HEK293 (cell line): ENCODE measurements at regions not wholly inside any gene's neighbourhood (a gene's known extent, or its start where the extent isn't known, plus 50 kb on each side); places are given as distances from the start of the nearest gene placed in this dataset.

Experiments used
- CTCF ChIA-PET: fragments of 350-600 bp; formaldehyde crosslinking; extraction: SDS; loops from one replicate; lab custom pipeline; 2021; ENCODE audit warnings: antibody characterized with exemption; lab: Yijun Ruan, JAX
- POLR2A ChIA-PET: fragments of 300-600 bp; formaldehyde crosslinking; extraction: SDS; loops from one replicate; lab custom pipeline; 2020; ENCODE audit warnings: antibody characterized with exemption, inconsistent platforms; lab: Yijun Ruan, JAX
- H3K27ac ChIP-seq: fragments of 200-500 bp; sonication (Bioruptor generic); 2 replicates; pipeline ENCODE4 v1.5.1; 2014; ENCODE audit warnings: low read depth, low read length, control low read depth, inconsistent platforms; ENCODE audit errors: extremely low read depth
- H3K36me3 ChIP-seq, 2 experiments: fragments of 200-500 bp in 1 of 2; sonication (Bioruptor generic) in 1 of 2; 1 replicate in 1 of 2; 2 replicates in 1 of 2; pipeline ENCODE4 v1.5.1; 2014 to 2017; ENCODE audit warnings: inconsistent platforms in 2 of 2, low read length in 2 of 2; ENCODE audit not compliant: control insufficient read depth in 2 of 2, insufficient read depth in 1 of 2
- H3K4me1 ChIP-seq: fragments of 200-500 bp; sonication (Bioruptor generic); 2 replicates; pipeline ENCODE4 v1.5.1; 2014; ENCODE audit warnings: mild to moderate bottlenecking, low read length, inconsistent platforms; ENCODE audit not compliant: control insufficient read depth, insufficient read depth
- H3K4me3 ChIP-seq: 2 replicates; pipeline ENCODE4 v1.5.1; 2011; ENCODE audit warnings: low read depth, mild to moderate bottlenecking, control low read depth, low read length, moderate library complexity
- H3K9me3 ChIP-seq: fragments of 200-500 bp; sonication (Bioruptor generic); 2 replicates; pipeline ENCODE4 v1.5.1; 2014; ENCODE audit warnings: low read depth, low read length, inconsistent platforms; ENCODE audit not compliant: control insufficient read depth, insufficient read depth
- MEIS1 ChIP-seq: sonication (generic); formaldehyde crosslinking; IDR thresholded peaks from 2 replicates; pipeline ENCODE4 v1.8.1; 2022; ENCODE audit warnings: missing genetic modification reagents, mild to moderate bottlenecking, borderline replicate concordance
- MZF1 ChIP-seq: fragments of 450-650 bp; formaldehyde crosslinking; IDR thresholded peaks from 2 replicates; pipeline ENCODE4 v1.5.1; 2017; ENCODE audit warnings: missing biosample characterization, missing genetic modification characterization, borderline replicate concordance
- PBX3 ChIP-seq: sonication (generic); formaldehyde crosslinking; IDR thresholded peaks from 2 replicates; pipeline ENCODE4 v1.8.1; 2022; ENCODE audit warnings: mild to moderate bottlenecking, moderate library complexity, missing genetic modification reagents
- RBAK ChIP-seq: fragments of 450-650 bp; formaldehyde crosslinking; IDR thresholded peaks from 2 replicates; pipeline ENCODE4 v1.5.1; 2016; ENCODE audit warnings: missing biosample characterization, missing genetic modification characterization
- YY2 ChIP-seq: fragments of 450-650 bp; formaldehyde crosslinking; IDR thresholded peaks from 2 replicates; pipeline ENCODE4 v1.5.1; 2016; ENCODE audit warnings: missing biosample characterization, missing genetic modification characterization
- ZFP3 ChIP-seq: fragments of 450-650 bp; formaldehyde crosslinking; IDR thresholded peaks from 2 replicates; pipeline ENCODE4 v1.5.1; 2016; ENCODE audit warnings: low read depth, missing biosample characterization, missing genetic modification characterization
- ZIC2 ChIP-seq: fragments of 450-650 bp; formaldehyde crosslinking; IDR thresholded peaks from 2 replicates; pipeline ENCODE4 v1.5.1; 2016; ENCODE audit warnings: missing biosample characterization, missing genetic modification characterization
- ZNF121 ChIP-seq: fragments of 450-650 bp; formaldehyde crosslinking; IDR thresholded peaks from 2 replicates; pipeline ENCODE4 v1.5.1; 2016; ENCODE audit warnings: missing biosample characterization, missing genetic modification characterization
- ZNF18 ChIP-seq: fragments of 450-650 bp; formaldehyde crosslinking; IDR thresholded peaks from 2 replicates; pipeline ENCODE4 v1.5.1; 2016; ENCODE audit warnings: missing biosample characterization, missing genetic modification characterization
- ZNF280C ChIP-seq: fragments of 450-650 bp; formaldehyde crosslinking; IDR thresholded peaks from 2 replicates; pipeline ENCODE4 v1.5.1; 2016; ENCODE audit warnings: missing biosample characterization, missing genetic modification characterization
- ZNF335 ChIP-seq: fragments of 450-650 bp; formaldehyde crosslinking; conservative IDR thresholded peaks from 2 replicates; pipeline ENCODE4 v1.5.1; 2016; ENCODE audit warnings: missing biosample characterization, missing genetic modification characterization
- ZNF341 ChIP-seq: fragments of 450-650 bp; formaldehyde crosslinking; IDR thresholded peaks from 2 replicates; pipeline ENCODE4; 2016; ENCODE audit warnings: low read depth, missing biosample characterization, missing genetic modification characterization
- ZNF37A ChIP-seq: fragments of 450-650 bp; IDR thresholded peaks from 2 replicates; pipeline ENCODE4 v1.5.1; 2018; ENCODE audit warnings: missing biosample characterization, missing genetic modification characterization
- ZNF416 ChIP-seq: fragments of 450-650 bp; formaldehyde crosslinking; IDR thresholded peaks from 2 replicates; pipeline ENCODE4 v1.5.1; 2016; ENCODE audit warnings: missing biosample characterization, missing genetic modification characterization
- ZNF510 ChIP-seq: fragments of 450-650 bp; formaldehyde crosslinking; IDR thresholded peaks from 2 replicates; pipeline ENCODE4 v1.5.1; 2018; ENCODE audit warnings: mild to moderate bottlenecking, missing genetic modification characterization, missing biosample characterization; ENCODE audit not compliant: insufficient replicate concordance
- ZNF670 ChIP-seq: fragments of 450-650 bp; formaldehyde crosslinking; IDR thresholded peaks from 2 replicates; pipeline ENCODE4 v1.5.1; 2016; ENCODE audit warnings: missing biosample characterization, missing genetic modification characterization, low read depth
- ZNF692 ChIP-seq: fragments of 450-650 bp; formaldehyde crosslinking; IDR thresholded peaks from 2 replicates; pipeline ENCODE4 v1.5.1; 2016; ENCODE audit warnings: missing biosample characterization, missing genetic modification characterization
- ZNF747 ChIP-seq: fragments of 450-650 bp; formaldehyde crosslinking; IDR thresholded peaks from 2 replicates; pipeline ENCODE4 v1.5.1; 2016; ENCODE audit warnings: missing biosample characterization, missing genetic modification characterization
- TF ChIP-seq, protein P1 (sequence below): fragments of 450-650 bp; formaldehyde crosslinking; IDR thresholded peaks from 2 replicates; pipeline ENCODE4 v1.5.1; 2016; ENCODE audit warnings: missing biosample characterization, missing genetic modification characterization

- ChIA-PET CTCF (no interaction called here), POLR2A (no interaction called here)
- H3K9me3 ChIP-seq = no peaks in the 10 kb centered on the region
- TF ChIP-seq ZNF18 = no peak
- TF ChIP-seq ZFP3 (tag by site-specific recombination) = no peak
- TF ChIP-seq ZNF341 (tag by site-specific recombination) = no peak
- no peak for TF ChIP-seq ZNF280C
- no peak for TF ChIP-seq ZNF747 (tag by site-specific recombination)
- TF ChIP-seq ZNF692 (tag by site-specific recombination) = no peak
- no peak for TF ChIP-seq ZNF37A (tag by site-specific recombination)
- TF ChIP-seq ZNF416 (tag by site-specific recombination) = no peak
- TF ChIP-seq, protein P1, sequence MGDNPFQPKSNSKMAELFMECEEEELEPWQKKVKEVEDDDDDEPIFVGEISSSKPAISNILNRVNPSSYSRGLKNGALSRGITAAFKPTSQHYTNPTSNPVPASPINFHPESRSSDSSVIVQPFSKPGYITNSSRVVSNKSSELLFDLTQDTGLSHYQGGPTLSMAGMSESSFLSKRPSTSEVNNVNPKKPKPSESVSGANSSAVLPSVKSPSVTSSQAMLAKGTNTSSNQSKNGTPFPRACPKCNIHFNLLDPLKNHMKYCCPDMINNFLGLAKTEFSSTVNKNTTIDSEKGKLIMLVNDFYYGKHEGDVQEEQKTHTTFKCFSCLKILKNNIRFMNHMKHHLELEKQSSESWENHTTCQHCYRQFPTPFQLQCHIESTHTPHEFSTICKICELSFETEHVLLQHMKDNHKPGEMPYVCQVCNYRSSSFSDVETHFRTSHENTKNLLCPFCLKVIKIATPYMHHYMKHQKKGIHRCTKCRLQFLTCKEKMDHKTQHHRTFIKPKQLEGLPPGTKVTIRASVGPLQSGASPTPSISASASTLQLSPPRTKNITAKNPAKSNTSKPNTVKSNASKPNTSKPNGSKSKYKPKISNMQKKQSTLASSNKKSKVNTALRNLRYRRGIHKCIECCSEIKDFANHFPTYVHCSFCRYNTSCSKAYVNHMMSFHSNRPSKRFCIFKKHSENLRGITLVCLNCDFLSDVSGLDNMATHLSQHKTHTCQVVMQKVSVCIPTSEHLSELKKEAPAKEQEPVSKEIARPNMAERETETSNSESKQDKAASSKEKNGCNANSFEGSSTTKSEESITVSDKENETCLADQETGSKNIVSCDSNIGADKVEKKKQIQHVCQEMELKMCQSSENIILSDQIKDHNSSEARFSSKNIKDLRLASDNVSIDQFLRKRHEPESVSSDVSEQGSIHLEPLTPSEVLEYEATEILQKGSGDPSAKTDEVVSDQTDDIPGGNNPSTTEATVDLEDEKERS (tag by site-specific recombination) = no peak
- no peak for TF ChIP-seq ZIC2 (tag by site-specific recombination)
- TF ChIP-seq RBAK (tag by site-specific recombination) = no peak
- TF ChIP-seq ZNF510 = no peak
- no peak for TF ChIP-seq PBX3 (CRISPR knock-in tag)
- no peak for TF ChIP-seq ZNF121
- no peak for TF ChIP-seq MZF1 (tag by site-specific recombination)
- H3K4me1 ChIP-seq = no peaks in the 10 kb centered on the region
- H3K4me3 ChIP-seq = no peak overlapping the region
- no peak overlapping the region for H3K27ac ChIP-seq
- H3K36me3 ChIP-seq = no peaks in the 10 kb centered on the region
Observed at GRCh38 chr5:164951570-164951969, 1446.2 kb downstream of the MAT2B start.

GRCh38 chr5:164958688-164959087 lies 1453.3 kb downstream of the MAT2B start:
- POLR2A ChIA-PET = no interaction called here
- no peak overlapping the region for H3K4me3 ChIP-seq
- no peaks in the 10 kb centered on the region for H3K36me3 ChIP-seq
- no peaks in the 10 kb centered on the region for H3K9me3 ChIP-seq
- CTCF ChIA-PET = no interaction called here
- no peaks in the 10 kb centered on the region for H3K4me1 ChIP-seq
- no peak overlapping the region for H3K27ac ChIP-seq
- TF ChIP-seq MEIS1 (CRISPR knock-in tag) (no peak), YY2 (tag by site-specific recombination) (no peak), ZNF335 (tag by site-specific recombination) (no peak), ZNF670 (tag by site-specific recombination) (no peak)
